Stomach (tissue), 4 donors: ENCODE measurements at regions not wholly inside any gene's neighbourhood (a gene's known extent, or its start where the extent isn't known, plus 50 kb on each side); places are given as distances from the start of the nearest gene placed in this dataset.

Source experiments
- POLR2A ChIP-seq, 4 donors: fragments of 450-650 bp; IDR thresholded peaks; one replicate each; pipeline ENCODE4 v1.6.1; 2016; ENCODE audit warnings: antibody characterized with exemption in 4 of 4, control low read depth in 2 of 4, mild to moderate bottlenecking in 1 of 4, moderate library complexity in 1 of 4
- TF ChIP-seq, protein P1 (sequence below), 7 experiments: fragments of 450-650 bp in 4 of 7; fragments of 200-600 bp in 3 of 7; sonication (generic) in 3 of 7; IDR thresholded peaks; one replicate each; pipeline ENCODE4 v1.5.1; 2016 to 2019; ENCODE audit warnings: antibody characterized with exemption in 7 of 7, control low read depth in 2 of 7, mild to moderate bottlenecking in 1 of 7

GRCh38 chr5:103465891-103466290 is 96.7 kb downstream of the NUDT12 start:
- TF ChIP-seq, protein P1, sequence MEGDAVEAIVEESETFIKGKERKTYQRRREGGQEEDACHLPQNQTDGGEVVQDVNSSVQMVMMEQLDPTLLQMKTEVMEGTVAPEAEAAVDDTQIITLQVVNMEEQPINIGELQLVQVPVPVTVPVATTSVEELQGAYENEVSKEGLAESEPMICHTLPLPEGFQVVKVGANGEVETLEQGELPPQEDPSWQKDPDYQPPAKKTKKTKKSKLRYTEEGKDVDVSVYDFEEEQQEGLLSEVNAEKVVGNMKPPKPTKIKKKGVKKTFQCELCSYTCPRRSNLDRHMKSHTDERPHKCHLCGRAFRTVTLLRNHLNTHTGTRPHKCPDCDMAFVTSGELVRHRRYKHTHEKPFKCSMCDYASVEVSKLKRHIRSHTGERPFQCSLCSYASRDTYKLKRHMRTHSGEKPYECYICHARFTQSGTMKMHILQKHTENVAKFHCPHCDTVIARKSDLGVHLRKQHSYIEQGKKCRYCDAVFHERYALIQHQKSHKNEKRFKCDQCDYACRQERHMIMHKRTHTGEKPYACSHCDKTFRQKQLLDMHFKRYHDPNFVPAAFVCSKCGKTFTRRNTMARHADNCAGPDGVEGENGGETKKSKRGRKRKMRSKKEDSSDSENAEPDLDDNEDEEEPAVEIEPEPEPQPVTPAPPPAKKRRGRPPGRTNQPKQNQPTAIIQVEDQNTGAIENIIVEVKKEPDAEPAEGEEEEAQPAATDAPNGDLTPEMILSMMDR (IDR thresholded peaks at IDR 0.05), result no peak
- no peak for TF ChIP-seq POLR2A (IDR thresholded peaks at IDR 0.05)
